ENCODE measurements at regions not wholly inside any gene's neighbourhood (a gene's known extent, or its start where the extent isn't known, plus 50 kb on each side); places are given as distances from the start of the nearest gene placed in this dataset.

DNA sequence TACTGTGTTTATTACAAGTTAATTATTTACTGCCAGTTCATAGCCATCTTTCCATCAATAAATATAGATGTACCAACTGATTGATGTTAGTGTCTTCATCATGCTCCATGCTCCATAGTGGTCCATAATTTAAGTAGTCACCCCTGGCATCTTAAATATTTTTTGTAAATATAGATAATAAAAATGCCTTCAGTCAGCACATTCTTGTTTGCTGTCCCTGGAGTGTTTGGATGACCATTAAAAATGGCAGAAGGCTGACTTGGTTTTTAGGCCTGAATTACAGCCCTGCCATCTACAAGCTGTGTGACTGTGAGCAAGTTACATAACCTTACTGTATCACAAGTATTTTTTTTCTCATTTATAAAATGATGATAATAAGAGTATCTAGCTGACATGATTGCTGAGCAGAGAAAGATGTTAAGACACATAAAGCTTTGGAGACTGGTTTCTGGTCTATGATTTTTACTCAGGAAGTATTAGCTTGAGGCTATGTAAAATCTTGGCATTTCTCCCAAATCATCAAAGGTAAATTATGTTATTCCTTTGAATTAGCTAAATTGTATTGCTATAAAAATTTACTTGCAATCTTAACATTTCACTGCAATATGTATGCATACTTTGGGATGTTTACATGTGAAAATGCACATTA is 427.2 kb downstream of the USP25 start:
- Histone ChIP-seq H3K36me3 (ENCODE audit: low read depth) (no peaks in the 10 kb centered on the region), H3K79me2 (ENCODE audit: insufficient read depth) (no peaks in the 10 kb centered on the region), H3K9me2 (ENCODE audit: insufficient read depth) (no peaks in the 10 kb centered on the region), H3K9ac (no peak overlapping the region), H3K4me3 (no peak overlapping the region), H2AFZ (no peak overlapping the region), H3K27me3 (replicated peaks; ENCODE audit: insufficient read depth) (no peaks in the 10 kb centered on the region), H3K4me2 (ENCODE audit: unreplicated experiment) (no peak overlapping the region), H4K20me1 (ENCODE audit: insufficient read depth) (no peaks in the 10 kb centered on the region), H3F3A (ENCODE audit: insufficient read depth) (no peaks in the 10 kb centered on the region), H3K4me1 (ENCODE audit: insufficient read depth) (no peaks in the 10 kb centered on the region), H3K9me3 (ENCODE audit: low read depth) (no peaks in the 10 kb centered on the region), H3K27ac (no peak overlapping the region)
- TF ChIP-seq EZH2phosphoT487 (IDR thresholded peaks at IDR 0.05; ENCODE audit: insufficient read depth, low read depth): no peak
- no peak for TF ChIP-seq EZH2 (IDR thresholded peaks at IDR 0.05; ENCODE audit: insufficient read depth, poor library complexity, severe bottlenecking)
- in situ Hi-C loops (cut with MboI): no loop called here
- DNase-seq: no peak

DNA sequence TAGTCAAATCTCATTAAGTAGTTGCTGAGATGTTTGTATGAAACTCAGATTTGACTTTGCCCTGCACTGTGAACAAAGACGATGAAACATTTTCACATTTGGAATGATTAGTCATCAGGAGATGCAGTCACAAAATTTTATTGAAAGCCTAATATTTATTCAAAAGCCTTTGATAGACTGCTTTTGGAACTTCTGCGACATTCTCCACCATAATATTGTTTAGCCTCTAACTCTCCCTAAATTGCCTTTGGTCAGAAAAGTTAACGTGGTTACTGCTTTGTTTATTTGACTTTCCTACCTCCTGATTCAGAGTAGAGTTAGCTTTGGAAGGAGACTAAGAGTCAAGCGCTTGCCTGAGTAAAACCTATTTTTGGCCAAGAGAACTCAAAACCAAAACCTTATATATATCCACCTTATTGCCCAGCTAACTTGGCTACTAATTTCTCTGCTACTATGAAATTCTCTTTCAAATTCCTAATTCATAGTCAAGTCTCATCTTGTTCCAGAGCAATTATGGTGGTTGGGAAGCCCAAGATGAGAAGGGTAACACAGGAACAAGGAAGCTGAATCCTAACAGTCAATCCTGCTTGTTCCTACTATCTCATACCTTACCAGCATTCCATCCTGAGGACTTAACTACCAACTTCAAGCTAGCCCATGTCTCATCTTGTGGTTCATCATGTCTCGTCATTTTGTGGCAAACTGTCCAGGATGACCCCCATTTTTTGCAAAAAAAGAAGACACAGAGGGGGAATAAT is 429.6 kb downstream of the USP25 start:
- Histone ChIP-seq H3K79me2 (ENCODE audit: insufficient read depth) (no peaks in the 10 kb centered on the region), H3K4me1 (ENCODE audit: insufficient read depth) (no peaks in the 10 kb centered on the region), H3K9me2 (ENCODE audit: insufficient read depth) (no peaks in the 10 kb centered on the region), H3K27ac (no peak overlapping the region), H2AFZ (no peak overlapping the region), H3K9me3 (ENCODE audit: low read depth) (no peaks in the 10 kb centered on the region), H3F3A (ENCODE audit: insufficient read depth) (no peaks in the 10 kb centered on the region), H3K4me3 (no peak overlapping the region), H4K20me1 (ENCODE audit: insufficient read depth) (no peaks in the 10 kb centered on the region), H3K9ac (no peak overlapping the region), H3K4me2 (ENCODE audit: unreplicated experiment) (no peak overlapping the region), H3K27me3 (replicated peaks; ENCODE audit: insufficient read depth) (no peaks in the 10 kb centered on the region), H3K36me3 (ENCODE audit: low read depth) (no peaks in the 10 kb centered on the region)
- in situ Hi-C loops (cut with MboI): no loop called here
- WGBS, 2 experiments (ENCODE audit: low coverage in 1 of 2, low lambda C conversion rate in 2 of 2, missing lambda C conversion rate in 2 of 2): 79 to 80% methylated on average over 5 of the region's 5 CpGs
- no peak for TF ChIP-seq EZH2 (IDR thresholded peaks at IDR 0.05; ENCODE audit: insufficient read depth, poor library complexity, severe bottlenecking)
- TF ChIP-seq EZH2phosphoT487 (IDR thresholded peaks at IDR 0.05; ENCODE audit: insufficient read depth, low read depth): no peak
- no peak for DNase-seq

DNA sequence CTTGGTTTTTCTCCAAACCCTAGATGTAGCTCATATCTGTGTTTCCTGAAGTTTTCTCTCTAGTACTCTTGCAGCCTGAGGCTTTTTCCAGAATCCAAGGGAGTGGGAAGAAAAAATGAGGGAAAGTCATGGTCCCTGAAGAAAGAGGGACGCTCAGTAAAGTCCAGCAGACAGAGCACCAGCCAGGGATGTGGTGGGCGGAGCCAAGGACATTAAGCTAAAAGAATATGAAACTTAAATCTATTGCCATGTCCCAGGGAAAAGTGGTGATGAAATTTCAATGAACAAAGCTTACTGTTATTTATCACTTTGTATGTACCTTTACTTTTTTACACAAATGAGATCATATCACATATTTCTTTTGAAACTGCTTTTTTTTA is 430.2 kb downstream of the USP25 start:
- TF ChIP-seq EZH2 (IDR thresholded peaks at IDR 0.05; ENCODE audit: insufficient read depth, poor library complexity, severe bottlenecking) (no peak), EZH2phosphoT487 (IDR thresholded peaks at IDR 0.05; ENCODE audit: insufficient read depth, low read depth) (no peak)
- H3K9me3 ChIP-seq (ENCODE audit: low read depth): no peaks in the 10 kb centered on the region
- no peaks in the 10 kb centered on the region for H3K9me2 ChIP-seq (ENCODE audit: insufficient read depth)
- H3K4me3 ChIP-seq: no peak overlapping the region
- H3K4me2 ChIP-seq (ENCODE audit: unreplicated experiment): no peak overlapping the region
- in situ Hi-C loops (cut with MboI): no loop called here
- no peaks in the 10 kb centered on the region for H3K4me1 ChIP-seq (ENCODE audit: insufficient read depth)
- no peak for DNase-seq
- no peaks in the 10 kb centered on the region for H3K36me3 ChIP-seq (ENCODE audit: low read depth)
- H4K20me1 ChIP-seq (ENCODE audit: insufficient read depth): no peaks in the 10 kb centered on the region
- no peaks in the 10 kb centered on the region for H3K27me3 ChIP-seq (replicated peaks; ENCODE audit: insufficient read depth)
- no peaks in the 10 kb centered on the region for H3K79me2 ChIP-seq (ENCODE audit: insufficient read depth)
- no peak overlapping the region for H2AFZ ChIP-seq
- 84 to 100% methylated on average over 2 of the region's 2 CpGs for whole genome bisulfite sequencing, 2 experiments (ENCODE audit: low coverage in 1 of 2, low lambda C conversion rate in 2 of 2, missing lambda C conversion rate in 2 of 2)
- no peak overlapping the region for H3K27ac ChIP-seq
- H3F3A ChIP-seq (ENCODE audit: insufficient read depth): no peaks in the 10 kb centered on the region
- no peak overlapping the region for H3K9ac ChIP-seq

DNA sequence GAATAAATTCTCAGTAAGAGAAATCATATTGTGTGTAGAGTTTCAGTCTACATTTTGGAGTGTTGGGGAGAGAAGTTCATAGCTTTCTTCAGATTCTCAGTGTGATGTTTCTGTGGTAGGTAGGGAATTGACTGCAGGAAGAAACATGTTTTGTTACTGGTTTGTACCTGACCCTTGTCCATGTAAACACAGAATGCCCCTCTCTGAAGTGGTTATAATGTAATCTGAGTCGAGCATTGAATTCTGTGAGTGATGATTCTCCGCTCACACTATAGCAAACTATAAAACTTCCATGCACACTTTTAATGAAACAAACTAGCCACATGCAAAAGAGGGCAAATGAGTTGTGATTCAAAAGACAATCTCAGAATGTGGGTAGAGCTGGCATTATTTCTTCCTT is 433.2 kb downstream of the USP25 start:
- TF ChIP-seq EZH2phosphoT487 (IDR thresholded peaks at IDR 0.05; ENCODE audit: insufficient read depth, low read depth) (no peak), EZH2 (IDR thresholded peaks at IDR 0.05; ENCODE audit: insufficient read depth, poor library complexity, severe bottlenecking) (no peak)
- no peak overlapping the region for H3K9ac ChIP-seq
- no peaks in the 10 kb centered on the region for H3K4me1 ChIP-seq (ENCODE audit: insufficient read depth)
- no peak overlapping the region for H3K27ac ChIP-seq
- 77 to 81% methylated on average over 2 of the region's 2 CpGs for WGBS, 2 experiments (ENCODE audit: low coverage in 1 of 2, low lambda C conversion rate in 2 of 2, missing lambda C conversion rate in 2 of 2)
- in situ Hi-C loops (cut with MboI): no loop called here
- H3K79me2 ChIP-seq (ENCODE audit: insufficient read depth): no peaks in the 10 kb centered on the region
- H3K4me2 ChIP-seq (ENCODE audit: unreplicated experiment): no peak overlapping the region
- no peaks in the 10 kb centered on the region for H3K27me3 ChIP-seq (replicated peaks; ENCODE audit: insufficient read depth)
- no peaks in the 10 kb centered on the region for H3K9me2 ChIP-seq (ENCODE audit: insufficient read depth)
- no peak overlapping the region for H3K4me3 ChIP-seq
- no peaks in the 10 kb centered on the region for H3F3A ChIP-seq (ENCODE audit: insufficient read depth)
- no peaks in the 10 kb centered on the region for H3K9me3 ChIP-seq (ENCODE audit: low read depth)
- H2AFZ ChIP-seq: no peak overlapping the region
- H4K20me1 ChIP-seq (ENCODE audit: insufficient read depth): no peaks in the 10 kb centered on the region
- DNase-seq: no peak
- no peaks in the 10 kb centered on the region for H3K36me3 ChIP-seq (ENCODE audit: low read depth)

Measured in GM23248 (cell line).